Stimulated activated CD8-positive, alpha-beta memory T cell treated with anti-CD3 and anti-CD28 coated beads, Interleukin-2, amount 100 ng/mL, for 1 hour (primary cell): ENCODE measurements at regions not wholly inside any gene's neighbourhood (a gene's known extent, or its start where the extent isn't known, plus 50 kb on each side); places are given as distances from the start of the nearest gene placed in this dataset.

ENCODE experiments used
- DNase-seq, 2 donors: peaks; one replicate each; pipeline ENCODE4 v3.0.0-alpha.2; 2020; ENCODE audit warnings: low read depth in 2 of 2

DNA sequence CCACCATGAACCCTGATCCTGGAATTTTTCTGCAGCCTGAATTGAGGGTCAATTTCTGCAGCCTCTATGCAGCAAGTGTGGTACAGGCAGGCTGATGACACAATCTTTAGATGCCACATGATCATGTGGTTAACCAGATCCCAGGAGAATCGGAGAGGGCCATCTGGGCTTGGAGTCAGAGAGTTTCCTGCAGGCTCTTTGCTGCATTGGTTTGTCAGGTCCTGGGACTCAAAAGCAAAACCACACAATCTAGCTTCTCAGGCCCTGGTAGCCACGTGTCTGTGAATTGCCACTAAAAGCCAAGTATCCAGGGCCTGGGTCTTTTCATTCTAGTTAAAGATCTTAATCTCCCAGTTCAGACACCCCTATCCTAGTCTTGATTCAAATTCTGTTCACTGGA lies 464.5 kb downstream of the BCOR start:
- no peak for DNase-seq

DNA sequence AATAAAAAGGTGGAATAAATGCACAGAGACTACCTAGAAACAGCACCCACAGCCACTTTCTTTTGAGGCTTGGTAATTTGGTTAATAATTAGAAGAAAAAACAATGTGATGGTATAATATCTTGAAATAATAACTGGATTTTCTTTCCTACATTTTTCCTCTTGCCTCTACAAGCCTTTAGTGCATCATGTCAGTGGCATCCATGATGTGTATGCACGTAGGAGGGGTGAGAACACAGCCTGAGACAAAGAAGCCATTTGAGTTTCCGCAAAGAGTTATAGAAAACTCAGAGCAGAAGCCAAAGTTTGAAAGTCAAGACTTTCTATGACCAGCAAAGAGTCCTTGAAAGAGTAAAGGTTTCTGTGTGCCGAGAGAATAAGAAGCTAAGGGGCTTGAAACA lies 461.3 kb downstream of the BCOR start:
- no peak for DNase-seq

DNA sequence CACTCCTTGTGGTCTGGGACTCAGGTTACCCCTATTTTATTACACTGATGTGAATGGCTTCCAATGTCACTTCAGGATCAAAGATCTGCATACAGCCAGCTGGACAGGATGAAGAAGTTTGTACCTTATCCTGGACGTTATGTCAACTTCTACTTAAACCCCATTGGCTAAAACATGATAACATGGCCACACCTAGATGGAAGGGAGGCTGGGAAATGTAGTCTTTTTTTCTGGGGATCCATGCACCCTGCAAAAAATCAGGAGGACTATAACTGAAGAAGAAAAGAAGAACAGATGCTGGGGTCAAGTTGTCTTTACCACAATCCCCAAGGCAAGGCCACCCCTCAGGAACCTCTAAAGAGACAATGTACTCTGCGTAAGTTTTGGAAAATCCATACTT lies 459.2 kb downstream of the BCOR start:
- DNase-seq, result no peak

DNA sequence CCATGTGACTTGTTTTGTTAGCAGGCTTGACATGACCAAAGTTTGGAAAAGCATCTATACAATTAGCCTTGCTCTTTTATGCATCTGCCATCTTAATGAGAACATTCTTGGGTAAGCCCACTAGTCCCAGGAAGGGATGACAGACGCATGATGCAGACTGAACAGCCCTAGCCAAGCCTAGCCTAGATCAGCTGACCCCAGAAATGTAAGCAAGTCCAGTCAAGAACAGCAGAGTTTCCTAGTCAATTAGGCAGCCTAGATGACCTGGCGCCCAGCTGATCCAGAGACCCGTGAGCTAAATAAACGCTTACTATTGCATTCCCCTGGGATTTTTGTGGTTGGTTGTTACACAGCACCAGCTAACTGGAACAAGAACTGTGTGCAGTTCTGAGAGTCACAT lies 457.9 kb downstream of the BCOR start:
- no peak for DNase-seq

DNA sequence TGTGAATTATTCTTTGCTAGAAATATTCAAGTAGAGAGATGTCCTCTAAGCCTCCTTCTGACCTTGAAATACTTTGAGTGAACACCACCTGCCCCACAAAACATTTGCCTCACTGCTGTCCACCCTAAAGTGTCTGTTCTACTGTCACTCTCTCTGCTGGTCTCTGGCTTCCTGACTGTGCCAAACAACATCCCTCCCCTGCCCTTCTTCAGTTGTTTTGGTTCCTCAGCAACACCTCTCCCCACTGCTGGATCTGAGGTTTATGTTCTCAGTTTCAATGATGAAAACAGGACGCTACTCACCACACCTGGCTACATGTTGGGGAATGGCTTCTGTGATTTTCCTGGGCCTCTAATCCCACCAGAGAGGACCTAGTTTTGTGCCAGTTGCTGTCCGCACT lies 456.9 kb downstream of the BCOR start:
- DNase-seq, result no peak

- DNase-seq, result no peak
Observed at GRCh38 chrX:39642071-39642470, 455.7 kb downstream of the BCOR start.

- DNase-seq, result no peak
Observed at GRCh38 chrX:39643550-39643949, 454.2 kb downstream of the BCOR start.

DNA sequence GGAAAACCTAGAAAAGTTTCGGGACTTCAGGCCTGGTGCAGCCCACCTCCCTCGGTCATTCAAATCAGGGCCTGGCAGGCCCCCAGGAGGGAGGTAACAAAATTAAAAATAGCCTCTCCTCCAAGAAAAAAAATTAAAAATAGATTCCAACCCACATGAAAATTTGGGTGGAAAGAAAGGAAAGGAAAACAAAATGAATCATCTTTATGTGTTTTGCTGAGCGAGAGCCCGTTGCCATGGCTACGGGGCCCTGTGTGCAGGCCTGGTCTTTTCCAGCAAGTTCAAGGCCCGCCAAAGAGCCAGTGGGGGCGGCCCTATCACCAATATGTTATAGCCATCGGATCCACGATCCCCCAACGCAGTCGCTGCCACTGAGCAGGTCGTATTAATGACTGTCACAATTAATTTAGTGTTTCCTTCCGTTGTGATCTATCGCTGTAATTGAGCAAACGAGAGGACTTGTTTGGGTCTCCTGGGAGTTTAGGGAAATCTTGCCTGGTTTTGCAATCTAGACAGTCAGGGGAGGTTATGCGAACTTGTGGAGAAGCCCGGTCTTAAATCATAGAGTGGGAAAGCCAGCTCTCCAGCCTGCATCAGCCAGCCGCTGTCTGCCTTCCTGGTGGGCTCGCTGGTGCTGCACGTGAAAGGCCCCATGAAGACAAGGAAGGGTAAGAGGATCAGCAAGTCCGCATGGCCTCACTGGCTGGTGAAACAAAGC lies 452.4 kb downstream of the BCOR start:
- no peak for DNase-seq

GRCh38 chrX:39648548-39649254 lies 449.1 kb downstream of the BCOR start:
- DNase-seq, result no peak

DNA sequence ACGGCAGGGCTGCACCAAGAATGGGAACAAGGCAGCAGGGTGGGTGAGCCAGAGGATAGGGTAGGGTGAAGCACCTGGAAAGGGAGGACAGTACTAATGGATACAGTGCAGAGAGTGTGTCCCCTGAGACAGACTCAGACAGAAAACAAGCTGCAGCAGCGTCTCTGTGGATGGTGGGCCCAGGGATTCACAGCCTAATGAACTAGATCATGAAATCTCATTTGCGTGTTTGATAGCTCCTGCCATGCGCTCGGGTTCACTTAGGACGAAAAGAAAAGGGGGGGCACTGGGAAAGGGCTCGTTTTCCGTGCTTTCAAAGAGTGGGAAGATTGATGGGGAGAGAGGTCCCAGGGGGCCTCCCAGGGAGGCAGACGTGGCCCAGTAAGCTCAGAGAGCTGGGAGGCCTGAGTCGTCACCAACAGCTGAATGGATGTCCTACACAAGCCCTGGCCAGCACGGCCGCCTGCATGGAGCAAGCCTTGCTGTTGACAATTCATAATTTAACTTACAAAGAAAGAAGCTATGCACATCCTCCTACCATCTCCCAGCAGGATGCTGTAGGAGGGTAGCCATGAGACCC lies 446.9 kb downstream of the BCOR start:
- no peak for DNase-seq

GRCh38 chrX:39652336-39652735 lies 445.4 kb downstream of the BCOR start:
- DNase-seq, result no peak

DNA sequence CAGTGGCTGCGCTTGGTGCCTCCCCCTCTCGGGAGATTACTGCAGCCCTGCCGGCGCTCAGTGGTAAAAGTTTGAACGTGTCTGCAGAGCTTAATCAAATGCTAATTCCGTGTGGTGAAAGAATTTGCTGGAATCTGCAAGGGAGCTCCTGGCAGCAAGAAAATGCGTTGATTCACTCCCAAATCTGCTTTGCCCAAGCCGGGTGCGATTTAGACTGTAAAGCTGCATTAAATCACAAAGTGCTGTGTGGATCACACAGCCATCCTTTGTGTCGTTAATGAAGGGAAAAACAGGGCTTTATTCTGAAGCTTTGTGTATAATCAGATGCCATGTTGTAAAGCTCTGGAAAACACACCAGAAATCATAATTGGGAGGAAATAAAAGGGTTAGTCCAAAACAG lies 444.1 kb downstream of the BCOR start:
- no peak for DNase-seq

DNA sequence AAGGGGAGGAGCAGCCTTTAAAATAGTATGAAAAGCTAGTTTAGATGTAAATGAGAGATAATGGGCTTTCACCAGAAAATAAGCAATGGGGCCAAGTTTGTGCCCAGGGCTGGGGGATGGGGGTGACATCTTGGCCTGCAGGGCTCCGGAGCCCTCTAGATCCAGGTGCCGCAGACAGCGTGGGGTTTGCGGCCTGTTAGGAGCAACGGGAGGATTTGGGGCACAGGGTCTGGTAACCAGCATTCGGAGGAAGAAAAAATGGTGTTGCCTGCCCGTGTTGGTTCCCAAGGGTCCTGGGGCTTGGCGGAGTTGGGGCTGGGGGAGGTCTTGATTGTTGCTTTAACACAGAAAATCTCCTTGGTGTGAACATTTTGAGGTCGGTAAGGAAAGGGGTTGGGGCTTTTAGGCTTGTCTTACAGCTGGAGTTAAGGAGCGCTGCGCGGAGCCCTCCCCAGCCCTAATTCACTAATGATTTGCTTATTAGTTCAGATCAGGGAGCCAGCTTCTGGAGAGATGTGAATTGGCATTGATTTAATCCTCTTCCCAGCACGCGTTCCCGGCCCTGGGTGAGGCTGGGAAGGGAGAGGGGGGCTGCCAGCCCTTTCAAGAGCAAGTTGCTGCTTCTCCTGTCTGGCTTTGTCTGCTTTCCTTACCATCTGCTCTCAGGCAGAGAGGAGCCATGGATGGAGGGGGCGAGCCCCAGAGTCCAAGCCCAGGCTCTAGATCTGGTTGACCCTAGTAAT lies 443.4 kb downstream of the BCOR start:
- DNase-seq, result no peak

- DNase-seq, result no peak
Observed at GRCh38 chrX:39654952-39655351, 442.8 kb downstream of the BCOR start.

- no peak for DNase-seq
Observed at GRCh38 chrX:39661116-39661907, 436.4 kb downstream of the BCOR start.

GRCh38 chrX:39665830-39666518 lies 431.8 kb downstream of the BCOR start:
- no peak for DNase-seq

- DNase-seq, result no peak
Observed at GRCh38 chrX:39667191-39667590, 430.6 kb downstream of the BCOR start.

DNA sequence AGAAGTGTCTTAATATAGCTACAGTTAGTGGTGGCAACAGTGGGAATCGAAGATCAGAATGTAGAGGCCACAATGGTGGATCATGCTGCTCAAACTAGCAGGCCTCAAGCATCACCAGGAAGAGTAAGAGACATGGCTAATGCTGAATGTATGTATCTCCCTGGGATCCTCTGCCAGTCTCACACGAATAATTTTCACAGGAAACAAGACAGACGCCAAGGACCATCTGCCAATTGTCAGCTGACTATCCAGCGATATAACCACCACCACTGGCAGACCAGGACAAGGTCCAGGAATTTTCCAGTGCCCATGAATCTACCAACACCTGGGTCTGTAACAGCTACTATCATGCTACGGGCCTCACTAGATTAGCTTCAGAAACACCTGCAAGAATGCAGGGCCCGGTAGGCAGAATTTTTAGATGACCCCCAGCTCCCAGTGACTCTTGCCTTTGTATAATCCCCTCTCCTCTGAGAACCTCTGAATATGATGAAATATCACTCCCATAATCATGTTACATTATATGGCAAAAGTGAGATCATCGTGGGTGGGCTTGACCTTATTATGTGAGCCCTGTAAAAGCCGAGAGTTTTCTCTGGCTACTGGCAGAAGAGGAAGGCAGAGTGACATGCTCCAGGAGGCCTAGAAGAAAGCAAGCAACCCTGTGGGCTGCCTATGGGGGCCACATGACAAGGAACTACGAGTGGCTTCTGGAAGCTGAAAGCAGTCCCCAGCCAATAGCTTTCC lies 429.8 kb downstream of the BCOR start:
- DNase-seq, result no peak

- DNase-seq, result no peak
Observed at GRCh38 chrX:39669668-39670067, 428.1 kb downstream of the BCOR start.

DNA sequence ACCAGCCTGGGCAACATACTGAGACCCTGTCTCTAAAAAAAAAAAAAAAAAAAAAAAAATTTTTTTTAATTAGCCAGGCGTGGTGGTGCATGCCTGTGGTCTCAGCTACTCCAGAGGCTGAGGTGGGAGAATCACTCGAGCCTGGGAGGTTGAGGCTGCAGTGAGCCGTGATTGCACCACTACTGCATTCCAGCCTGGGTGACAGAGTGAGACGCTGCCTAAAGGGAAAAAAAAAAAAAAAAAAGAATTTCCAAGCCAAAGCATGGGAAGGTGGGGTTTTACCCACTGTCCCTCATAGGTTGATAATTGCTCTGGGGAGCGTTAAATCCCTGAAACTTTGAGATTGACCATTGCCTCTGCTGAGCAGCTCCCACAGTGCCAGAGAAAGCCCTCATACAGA lies 427.5 kb downstream of the BCOR start:
- DNase-seq, result no peak
